ENCODE measurements at regions not wholly inside any gene's neighbourhood (a gene's known extent, or its start where the extent isn't known, plus 50 kb on each side); places are given as distances from the start of the nearest gene placed in this dataset.

DNA sequence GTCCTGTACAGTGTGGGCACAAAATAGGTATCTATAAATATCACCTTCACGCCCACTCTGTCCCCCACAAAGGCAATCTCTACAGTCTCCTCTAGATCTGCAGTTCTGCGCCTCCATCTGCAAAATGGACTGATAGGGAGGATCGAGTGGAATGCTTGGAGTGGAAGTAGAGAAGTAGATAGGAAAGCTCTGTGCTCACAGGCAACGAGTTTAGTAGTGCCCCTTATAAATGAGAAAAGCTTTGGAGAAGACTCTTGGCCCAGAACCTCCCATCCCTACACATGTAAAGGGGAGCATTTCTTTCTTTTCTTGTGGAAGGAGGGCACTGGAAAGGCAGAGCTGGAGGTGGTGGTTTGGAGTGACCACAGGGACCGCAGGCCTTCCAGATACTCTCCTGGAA, 88.5 kb downstream of the ZNF621 start:
- no peak overlapping the region for H3K4me3 ChIP-seq (ENCODE audit: low read depth, low read length)
- no peak for TF ChIP-seq CTCF (IDR thresholded peaks at IDR 0.05; ENCODE audit: borderline replicate concordance, insufficient read depth, low read depth, low read length)

GRCh38 chr3:40615110-40615915, 90.6 kb downstream of the ZNF621 start:
- TF ChIP-seq CTCF (IDR thresholded peaks at IDR 0.05; ENCODE audit: borderline replicate concordance, insufficient read depth, low read depth, low read length) = no peak
- no peak overlapping the region for H3K4me3 ChIP-seq (ENCODE audit: low read depth, low read length)

- no peak overlapping the region for H3K4me3 ChIP-seq (ENCODE audit: low read depth, low read length)
- TF ChIP-seq CTCF (IDR thresholded peaks at IDR 0.05; ENCODE audit: borderline replicate concordance, insufficient read depth, low read depth, low read length) = no peak
Measured at GRCh38 chr3:40615918-40616819, 91.4 kb downstream of the ZNF621 start.

GRCh38 chr3:40617084-40617483, 92.3 kb downstream of the ZNF621 start:
- no peak overlapping the region for H3K4me3 ChIP-seq (ENCODE audit: low read depth, low read length)
- no peak for TF ChIP-seq CTCF (IDR thresholded peaks at IDR 0.05; ENCODE audit: borderline replicate concordance, insufficient read depth, low read depth, low read length)

GRCh38 chr3:40618158-40618557, 93.4 kb downstream of the ZNF621 start:
- TF ChIP-seq CTCF (IDR thresholded peaks at IDR 0.05; ENCODE audit: borderline replicate concordance, insufficient read depth, low read depth, low read length) = no peak
- no peak overlapping the region for H3K4me3 ChIP-seq (ENCODE audit: low read depth, low read length)

DNA sequence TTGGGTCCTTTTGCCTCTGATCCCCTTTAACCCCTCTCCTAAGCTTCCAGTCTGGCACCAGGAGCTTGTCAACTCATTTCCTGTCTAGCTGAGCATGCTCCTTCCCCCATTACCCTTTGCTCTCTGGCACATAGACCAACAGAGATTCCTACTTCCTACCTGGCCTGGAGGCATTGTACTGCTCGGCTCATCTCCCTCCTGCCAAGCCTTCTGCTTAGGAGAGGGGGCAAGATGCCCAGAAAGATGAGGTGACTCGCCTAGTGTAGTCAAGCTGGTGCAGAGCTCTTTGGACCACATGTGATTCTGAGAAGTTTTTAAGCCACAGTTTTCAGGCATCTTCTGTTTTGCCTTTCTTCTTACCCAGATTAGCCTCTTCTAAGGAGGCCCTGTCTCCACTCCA, 95.4 kb downstream of the ZNF621 start:
- no peak overlapping the region for H3K4me3 ChIP-seq (ENCODE audit: low read depth, low read length)

More for the DNA sequence above, 95.4 kb downstream of the ZNF621 start:
- TF ChIP-seq CTCF (IDR thresholded peaks at IDR 0.05; ENCODE audit: borderline replicate concordance, insufficient read depth, low read depth, low read length) = no peak

All from GM12875 (cell line).